Activated CD4-positive, alpha-beta T cell treated with anti-CD3 and anti-CD28 coated beads, Interleukin-10, Interleukin-2, amounts not matched to agents 100 ng/mL and 50 ng/mL, durations not matched to agents 16 hours and 8 hours (primary cell): ENCODE measurements at regions not wholly inside any gene's neighbourhood (a gene's known extent, or its start where the extent isn't known, plus 50 kb on each side); places are given as distances from the start of the nearest gene placed in this dataset.
"Not testable (repeated sequence)": the region's sequence is repeated elsewhere in the genome, so short reads cannot be mapped to it uniquely, and the experiment has no call there.

Experiments
- DNase-seq: peaks from one replicate; pipeline ENCODE4 v3.0.0-alpha.2; 2020

GRCh38 chr2:160550048-160550447 is 56.4 kb upstream of the RBMS1 start:
- DNase-seq = no peak

GRCh38 chr2:160551259-160551658 is 57.7 kb upstream of the RBMS1 start:
- DNase-seq = no peak

DNA sequence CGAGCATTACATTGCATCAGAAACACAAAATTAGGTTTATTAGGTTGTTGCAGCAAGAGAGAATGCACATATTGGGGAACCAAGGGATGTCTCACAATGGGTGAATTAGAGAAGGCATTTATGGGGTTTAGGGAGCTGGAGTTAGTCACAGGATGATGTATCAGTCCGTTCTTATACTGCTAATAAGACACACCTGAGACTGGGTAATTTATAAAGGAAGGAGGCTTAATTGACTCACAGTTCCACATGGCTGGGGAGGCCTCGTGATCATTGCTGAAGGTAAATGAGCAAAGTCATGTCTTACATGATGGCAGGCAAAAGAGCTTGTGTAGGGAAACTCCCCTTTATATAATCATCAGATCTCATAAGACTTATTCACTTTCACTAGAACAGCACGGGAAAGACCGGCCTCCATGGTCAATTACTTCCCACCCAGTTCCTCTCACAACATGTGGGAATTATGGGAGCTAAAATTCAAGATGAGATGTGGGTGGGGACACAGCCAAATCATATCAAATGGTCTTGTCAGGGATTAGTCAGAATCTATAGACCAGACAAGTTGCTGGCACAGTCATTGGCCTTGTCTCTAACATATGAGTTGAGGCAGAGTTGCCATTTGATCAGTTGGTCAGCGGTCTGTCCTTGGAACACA is 61.9 kb upstream of the RBMS1 start:
- DNase-seq = no peak

GRCh38 chr2:160557903-160558302 is 64.3 kb upstream of the RBMS1 start:
- DNase-seq = no peak

DNA sequence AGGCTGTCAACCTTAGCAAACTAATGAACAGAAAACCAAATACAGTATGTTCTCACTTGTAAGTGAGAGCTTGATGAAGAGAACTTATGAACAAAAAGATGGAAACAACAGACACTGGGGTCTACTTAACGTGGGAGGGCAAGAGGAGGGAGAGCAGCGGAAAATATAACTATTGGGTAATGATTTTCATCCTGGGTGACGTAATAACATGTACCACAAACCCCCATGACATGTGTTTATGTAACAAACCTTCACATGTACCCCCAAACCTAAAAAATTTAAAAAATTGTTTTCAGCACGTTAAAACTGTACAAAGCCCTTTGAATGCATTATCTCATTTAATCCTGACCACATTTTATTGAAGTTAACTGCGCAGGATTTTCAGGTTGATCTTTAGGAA is 64.9 kb upstream of the RBMS1 start:
- no peak for DNase-seq

DNA sequence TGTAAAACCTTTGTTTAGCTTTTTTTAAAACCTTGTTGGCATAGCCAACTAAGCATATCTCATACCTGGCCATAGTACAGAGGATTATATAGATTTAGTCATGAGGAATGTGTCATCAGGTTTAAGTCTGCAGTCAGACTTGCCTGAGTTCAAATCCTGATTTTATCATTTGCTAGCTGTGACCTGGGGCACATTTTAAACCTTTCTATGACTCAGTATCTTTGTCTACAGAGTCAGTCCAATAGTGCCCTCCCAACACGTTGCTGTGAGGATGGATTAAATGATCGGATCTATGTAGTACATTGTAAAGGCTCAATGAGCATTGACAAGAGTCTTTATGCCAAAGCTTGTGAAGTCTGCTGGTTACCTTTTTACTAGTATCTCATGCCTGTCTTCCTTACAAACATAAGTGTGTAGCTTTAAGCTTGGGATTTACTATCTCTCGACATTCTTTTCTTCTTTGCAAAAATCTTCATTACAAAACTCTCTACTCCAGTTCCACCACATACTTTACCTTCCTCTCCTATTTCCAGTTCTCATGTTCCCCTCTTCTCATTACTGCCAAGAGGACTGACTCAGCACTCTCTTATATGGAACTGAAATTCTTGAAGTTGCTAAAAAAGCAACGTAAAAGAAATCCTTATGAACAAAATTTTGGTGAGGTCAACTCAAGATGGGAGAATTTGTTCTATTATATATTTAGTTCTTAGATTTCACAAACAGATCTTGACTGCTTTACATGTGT is 68.1 kb upstream of the RBMS1 start:
- DNase-seq = no peak

DNA sequence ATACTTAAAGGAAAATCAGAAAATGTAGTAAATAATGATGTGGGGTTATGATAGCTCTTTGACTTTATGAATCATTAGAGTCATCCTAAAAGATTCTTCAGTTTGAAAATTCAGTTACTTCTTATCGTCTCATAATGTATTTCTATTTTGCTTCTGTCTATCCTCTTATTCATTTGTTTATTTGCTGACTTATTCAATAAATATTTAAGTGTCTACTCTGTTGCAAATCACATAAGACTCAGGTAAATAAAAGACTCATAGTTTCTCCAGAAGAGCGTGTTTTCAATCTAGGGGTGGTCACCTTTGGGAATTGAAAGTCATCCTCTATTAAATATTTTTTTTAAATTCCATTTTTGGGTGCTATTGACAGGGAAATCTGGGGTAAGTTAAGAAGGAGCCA is 69.1 kb upstream of the RBMS1 start:
- DNase-seq = no peak

DNA sequence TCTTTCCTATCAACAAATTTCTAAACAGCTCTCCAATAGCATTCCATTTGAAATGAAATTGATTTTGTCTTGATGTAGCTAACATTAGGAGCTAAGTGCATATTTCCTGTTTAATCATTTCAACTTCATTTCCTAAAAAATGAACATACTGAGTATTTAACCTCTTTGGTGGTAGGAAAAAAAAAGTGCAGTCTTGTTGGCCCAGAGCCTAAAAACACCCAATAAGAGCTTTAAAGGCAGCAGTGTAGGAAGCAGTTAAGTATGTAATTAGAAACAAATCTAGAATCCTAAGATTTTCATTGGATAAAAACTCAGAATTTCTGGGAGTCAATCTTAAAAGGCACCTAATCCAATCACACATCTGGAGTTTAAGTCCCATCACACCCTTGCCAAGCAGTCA is 71.0 kb upstream of the RBMS1 start:
- no peak for DNase-seq

- DNase-seq = no peak
Measured at GRCh38 chr2:160565099-160565845, 71.7 kb upstream of the RBMS1 start.

DNA sequence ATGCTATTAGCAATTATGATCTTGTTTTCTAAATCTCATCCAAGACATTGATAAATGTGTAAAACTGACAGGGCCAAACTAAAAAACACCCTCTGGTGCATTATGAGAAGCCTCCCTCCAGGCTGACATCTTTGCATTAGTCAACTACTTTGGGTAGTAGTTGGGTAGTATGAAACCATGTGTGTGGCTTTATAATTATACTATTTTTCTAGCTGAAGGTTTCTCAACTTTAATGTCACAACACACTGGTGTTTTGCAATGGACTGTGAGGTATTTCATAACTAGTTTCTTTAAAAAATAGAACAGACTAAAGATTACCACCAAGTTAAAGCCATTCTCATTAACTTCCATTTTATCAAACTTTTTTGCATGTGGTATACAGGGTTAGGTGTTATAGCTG is 73.1 kb upstream of the RBMS1 start:
- DNase-seq = no peak

DNA sequence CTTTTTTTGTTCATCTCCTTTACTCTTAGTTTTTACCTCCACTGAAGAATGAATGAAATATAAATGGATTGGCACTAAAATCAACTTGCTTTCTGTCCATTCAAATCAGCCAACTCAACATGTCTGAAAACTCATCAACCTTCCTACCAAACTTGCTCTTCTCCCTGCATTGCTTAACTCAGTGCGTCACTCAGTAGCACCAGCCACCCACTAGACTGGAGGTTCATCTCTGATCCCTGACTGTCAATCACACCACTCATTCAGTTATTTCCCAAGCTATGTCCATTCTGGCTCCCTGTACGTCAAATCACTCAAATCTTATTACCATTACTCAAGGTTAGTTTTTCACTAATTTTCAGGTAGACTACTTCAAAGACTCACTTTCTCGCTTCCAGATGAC is 75.2 kb upstream of the RBMS1 start:
- no peak for DNase-seq

DNA sequence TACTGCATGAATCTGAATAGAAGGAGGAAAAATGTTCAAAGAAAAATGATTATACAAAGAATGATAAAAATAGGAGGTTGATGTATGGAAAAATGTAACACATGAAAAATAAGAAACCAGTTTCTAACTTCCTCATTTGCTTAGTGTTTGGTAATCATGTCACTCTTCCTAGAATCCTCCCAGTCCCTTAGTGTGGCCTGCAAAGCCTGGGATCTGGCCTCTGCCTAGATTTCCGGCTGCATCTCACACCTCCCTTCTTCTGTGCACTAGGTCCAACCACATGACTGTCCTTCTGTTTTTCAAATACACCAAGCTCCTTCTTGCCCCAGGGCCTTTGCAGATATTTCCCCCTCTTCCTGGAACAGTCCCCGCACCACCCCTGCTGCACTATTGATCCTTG is 76.8 kb upstream of the RBMS1 start:
- DNase-seq = no peak

GRCh38 chr2:160574468-160575140 is 81.0 kb upstream of the RBMS1 start:
- DNase-seq = no peak

- DNase-seq = no peak
Measured at GRCh38 chr2:160575368-160575767, 81.8 kb upstream of the RBMS1 start.

- DNase-seq = no peak
Measured at GRCh38 chr2:160576054-160576499, 82.5 kb upstream of the RBMS1 start.

DNA sequence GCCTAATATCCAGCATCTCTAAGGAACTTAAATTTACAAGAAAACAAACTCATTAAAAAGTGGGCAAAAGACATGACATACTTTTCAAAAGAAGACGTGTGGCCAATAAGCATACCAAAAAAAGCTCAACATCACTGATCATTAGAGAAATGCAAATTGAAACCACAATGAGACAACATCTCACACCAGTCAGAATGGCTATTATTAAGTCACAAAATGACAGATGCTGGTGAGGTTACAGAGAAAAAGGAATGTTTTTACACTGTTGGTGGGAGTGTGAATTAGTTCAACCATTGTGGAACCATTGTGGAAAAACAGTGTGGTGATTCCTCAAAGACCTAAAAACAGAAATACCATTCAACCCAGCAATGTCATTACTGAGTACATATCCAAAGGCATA is 83.5 kb upstream of the RBMS1 start:
- not testable (repeated sequence) for DNase-seq

GRCh38 chr2:160581035-160581434 is 87.4 kb upstream of the RBMS1 start:
- no peak for DNase-seq

GRCh38 chr2:160581448-160581847 is 87.8 kb upstream of the RBMS1 start:
- DNase-seq = no peak

- no peak for DNase-seq
Measured at GRCh38 chr2:160582081-160582480, 88.5 kb upstream of the RBMS1 start.

DNA sequence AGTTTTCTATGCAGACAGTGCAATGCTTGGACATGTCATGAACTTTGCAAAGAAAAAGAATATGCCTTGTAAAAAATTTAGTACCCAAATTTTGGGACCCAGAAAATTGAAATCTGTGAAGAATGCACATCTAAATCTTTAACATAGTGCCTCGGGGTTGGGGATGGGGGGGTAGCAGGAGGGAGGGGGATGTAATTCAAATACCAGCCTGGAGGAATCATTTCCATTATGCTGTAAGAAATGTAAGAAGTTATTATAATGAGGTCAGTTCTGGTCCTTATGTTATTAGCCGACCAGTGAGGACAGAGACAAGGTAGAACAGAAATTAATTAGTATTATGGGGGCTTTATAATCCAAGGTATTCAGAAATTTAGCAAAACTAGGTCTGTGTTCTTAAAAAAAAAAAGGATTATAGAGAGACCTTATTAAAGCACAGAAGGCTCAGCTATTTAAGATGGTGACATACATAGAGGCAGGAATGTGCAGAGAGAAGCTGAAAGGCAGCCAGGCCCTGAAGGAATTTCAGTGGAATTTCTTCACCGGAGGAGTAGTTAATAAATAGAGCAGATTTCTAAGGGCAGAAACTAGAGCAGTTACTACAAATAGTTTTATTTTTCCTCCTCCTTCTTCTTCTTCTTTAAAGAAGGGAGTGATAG is 89.0 kb upstream of the RBMS1 start:
- no peak for DNase-seq

DNA sequence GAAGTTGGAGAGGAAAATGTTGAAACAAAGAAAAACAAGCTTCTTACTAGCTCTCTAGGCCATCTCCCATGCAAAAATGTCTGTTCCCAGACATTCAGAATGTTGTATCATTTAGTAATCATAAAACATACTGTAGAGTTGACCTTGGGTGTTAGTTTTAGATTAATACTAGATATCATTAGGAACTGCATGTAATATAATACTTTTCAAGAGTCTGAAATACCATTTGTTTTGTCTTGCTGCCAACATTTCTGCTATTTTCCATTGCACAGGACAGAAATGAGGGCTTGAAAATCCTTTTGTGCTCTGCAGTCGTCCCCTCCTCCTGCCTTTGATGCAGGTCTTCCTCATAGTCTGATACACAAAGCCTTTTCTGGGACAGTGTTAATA is 89.5 kb upstream of the RBMS1 start:
- no peak for DNase-seq

GRCh38 chr2:160583813-160584537 is 90.4 kb upstream of the RBMS1 start:
- no peak for DNase-seq
